ENCODE measurements at regions not wholly inside any gene's neighbourhood (a gene's known extent, or its start where the extent isn't known, plus 50 kb on each side); places are given as distances from the start of the nearest gene placed in this dataset.

GRCh38 chr2:38163579-38163978 lies 87.6 kb upstream of the CYP1B1 start:
- peaks cover 22% of the 10 kb centered on the region for H3K27me3 ChIP-seq (ENCODE audit: control insufficient read depth, insufficient read depth, low read length)
- H2AK9ac ChIP-seq (replicated peaks; ENCODE audit: low read depth, low read length, poor library complexity), result no peak overlapping the region
- no peak overlapping the region for H3K27ac ChIP-seq (ENCODE audit: insufficient read depth, low read length)
- peaks cover 2% of the 10 kb centered on the region; the same call in 1 of the 2 replicates for H3K4me1 ChIP-seq (ENCODE audit: control insufficient read depth, insufficient read depth, low read length)
- ATAC-seq (ENCODE audit: low read depth), result no peak
- H4K8ac ChIP-seq (ENCODE audit: low read depth in 2 of 2, low read length in 2 of 2), result no peak overlapping the region
- H2AK5ac ChIP-seq (ENCODE audit: low read depth, low read length), result no peak overlapping the region
- H3K4me2 ChIP-seq (ENCODE audit: low read depth, low read length), result no peak overlapping the region
- BruUV-seq (replicated peaks), result no TSS peak
- H3K56ac ChIP-seq (ENCODE audit: extremely low read depth, insufficient read depth, low read length), result no peak overlapping the region
- H3K9me1 ChIP-seq (ENCODE audit: insufficient read depth, low read length), result no peaks in the 10 kb centered on the region
- no peak overlapping the region for H4K5ac ChIP-seq (ENCODE audit: low read depth, low read length)
- H2BK15ac ChIP-seq (ENCODE audit: low read depth, low read length), result no peak overlapping the region
- no CpG with 5 or more reads among the region's 1 CpG for WGBS, 2 experiments (ENCODE audit: extremely low coverage in 2 of 2, insufficient read length in 1 of 2)
- TF ChIP-seq MAZ (IDR thresholded peaks at IDR 0.05; ENCODE audit: borderline replicate concordance, low read depth, low read length) (no peak), MAFK (IDR thresholded peaks at IDR 0.05; ENCODE audit: low read depth, low read length) (no peak), RCOR1 (IDR thresholded peaks at IDR 0.05; ENCODE audit: insufficient replicate concordance, low read length) (no peak), CEBPB (IDR thresholded peaks at IDR 0.05; ENCODE audit: low read depth, low read length) (no peak), USF2 (IDR thresholded peaks at IDR 0.05; ENCODE audit: low read depth, low read length) (no peak), RAD21 (IDR thresholded peaks at IDR 0.05; ENCODE audit: low read length) (no peak), RFX5 (IDR thresholded peaks at IDR 0.05; ENCODE audit: low read depth, low read length) (no peak), CHD1 (IDR thresholded peaks at IDR 0.05; ENCODE audit: low read depth, low read length) (no peak)
- ChIA-PET POLR2A (ENCODE audit: unreplicated experiment) (no interaction called here), CTCF (interaction anchor here (0.9 kb wide), 1 partner anchor 14 kb away, joined by 3 read pairs; no protein-coding TSS in a partner anchor)
- H3K79me1 ChIP-seq (ENCODE audit: low read depth in 1 of 2, low read length in 2 of 2), result no peaks in the 10 kb centered on the region
- no peak overlapping the region for H4K91ac ChIP-seq (ENCODE audit: insufficient read depth, low read depth, low read length)
- H2BK20ac ChIP-seq (ENCODE audit: low read depth, low read length), result no peak overlapping the region
- H3K9ac ChIP-seq (ENCODE audit: low read depth, low read length), result no peak overlapping the region
- dilution Hi-C loops (cut with HindIII; ENCODE audit: low sequenced_read_pairs, unreplicated experiment) (no loop called here), intact Hi-C loops (cut with micrococcal nuclease) (no loop called here), in situ Hi-C loops (cut with MboI; ENCODE audit: low sequenced_read_pairs) (no loop called here)
- H4K20me1 ChIP-seq (ENCODE audit: insufficient read depth, low read length), result no peaks in the 10 kb centered on the region
- no peak overlapping the region for H3K14ac ChIP-seq (replicated peaks; ENCODE audit: low read depth, low read length)
- no peak for DNase-seq
- H3K23ac ChIP-seq (ENCODE audit: low read depth, low read length), result no peak overlapping the region
- H3K36me3 ChIP-seq (ENCODE audit: control insufficient read depth, insufficient read depth, low read length), result no peaks in the 10 kb centered on the region
- H2BK120ac ChIP-seq (ENCODE audit: low read depth, low read length), result no peak overlapping the region
- no peak overlapping the region for H2BK5ac ChIP-seq (ENCODE audit: low read depth, low read length, poor library complexity, severe bottlenecking)
- H3K18ac ChIP-seq (ENCODE audit: low read depth, low read length), result no peak overlapping the region
- no peaks in the 10 kb centered on the region for H3K9me3 ChIP-seq (ENCODE audit: control insufficient read depth, insufficient read depth, low read length)
- no peak overlapping the region for H3K4me3 ChIP-seq (ENCODE audit: insufficient read depth, low read depth, low read length)
- H2AFZ ChIP-seq (replicated peaks; ENCODE audit: low read length, poor library complexity), result no peak overlapping the region
- H3K4ac ChIP-seq (ENCODE audit: low read depth, low read length), result no peak overlapping the region
